ENCODE measurements at regions not wholly inside any gene's neighbourhood (a gene's known extent, or its start where the extent isn't known, plus 50 kb on each side); places are given as distances from the start of the nearest gene placed in this dataset.

- no peaks in the 10 kb centered on the region for H3K9me3 ChIP-seq
- H3K4me3 ChIP-seq: no peak overlapping the region
- no peaks in the 10 kb centered on the region for H3K36me3 ChIP-seq
- intact Hi-C loops (cut with DNase I): no loop called here
- DNase-seq (no peak), ATAC-seq (no peak)
- H3K27me3 ChIP-seq: peaks cover 0 to 13% (median 0%) of the 10 kb centered on the region in 7 donors
- peaks cover 0 to 12% (median 0%) of the 10 kb centered on the region in 9 donors for H3K4me1 ChIP-seq
- TF ChIP-seq, protein P1, sequence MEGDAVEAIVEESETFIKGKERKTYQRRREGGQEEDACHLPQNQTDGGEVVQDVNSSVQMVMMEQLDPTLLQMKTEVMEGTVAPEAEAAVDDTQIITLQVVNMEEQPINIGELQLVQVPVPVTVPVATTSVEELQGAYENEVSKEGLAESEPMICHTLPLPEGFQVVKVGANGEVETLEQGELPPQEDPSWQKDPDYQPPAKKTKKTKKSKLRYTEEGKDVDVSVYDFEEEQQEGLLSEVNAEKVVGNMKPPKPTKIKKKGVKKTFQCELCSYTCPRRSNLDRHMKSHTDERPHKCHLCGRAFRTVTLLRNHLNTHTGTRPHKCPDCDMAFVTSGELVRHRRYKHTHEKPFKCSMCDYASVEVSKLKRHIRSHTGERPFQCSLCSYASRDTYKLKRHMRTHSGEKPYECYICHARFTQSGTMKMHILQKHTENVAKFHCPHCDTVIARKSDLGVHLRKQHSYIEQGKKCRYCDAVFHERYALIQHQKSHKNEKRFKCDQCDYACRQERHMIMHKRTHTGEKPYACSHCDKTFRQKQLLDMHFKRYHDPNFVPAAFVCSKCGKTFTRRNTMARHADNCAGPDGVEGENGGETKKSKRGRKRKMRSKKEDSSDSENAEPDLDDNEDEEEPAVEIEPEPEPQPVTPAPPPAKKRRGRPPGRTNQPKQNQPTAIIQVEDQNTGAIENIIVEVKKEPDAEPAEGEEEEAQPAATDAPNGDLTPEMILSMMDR (IDR thresholded peaks at IDR 0.05): no peak
- H3K27ac ChIP-seq: no peak overlapping the region
- WGBS, 2 donors: 82 to 85% methylated on average over 11 of the region's 11 CpGs
Observed at GRCh38 chr21:35319684-35320283, 270.7 kb upstream of the RUNX1 start.

DNA sequence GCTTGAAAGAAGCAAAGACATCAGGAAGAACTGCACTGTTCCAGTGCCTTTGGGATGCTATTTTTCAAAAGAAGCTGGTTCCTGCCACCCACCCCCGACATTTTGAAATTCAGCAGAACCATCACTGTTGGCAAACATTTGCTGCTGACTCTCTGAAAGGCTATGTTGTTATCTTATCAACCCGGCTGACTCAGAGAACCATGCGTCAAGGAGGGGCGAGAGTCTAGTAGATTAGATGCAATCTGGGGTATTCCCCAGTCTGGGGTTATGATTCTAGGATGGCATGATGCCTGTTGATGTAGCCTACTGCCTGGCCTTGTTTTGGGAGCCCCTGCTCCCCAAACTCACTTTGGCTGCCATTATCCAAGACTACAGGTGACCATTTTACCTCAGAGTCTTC, 267.8 kb upstream of the RUNX1 start:
- Histone ChIP-seq H3K27ac (no peak overlapping the region), H3K4me3 (no peak overlapping the region), H3K9me3 (no peaks in the 10 kb centered on the region), H3K36me3 (no peaks in the 10 kb centered on the region), H3K4me1 (no peaks in the 10 kb centered on the region), H3K27me3 (peaks cover 0 to 19% (median 0%) of the 10 kb centered on the region in 7 donors)
- ATAC-seq (peak in 2 of 8 donors; percentile 14 to 51), DNase-seq (no peak)
- intact Hi-C loops (cut with DNase I): no loop called here
- TF ChIP-seq, protein P1 (IDR thresholded peaks at IDR 0.05): no peak
- 30 to 37% methylated on average over 4 of the region's 4 CpGs for WGBS, 2 donors

- ATAC-seq (no peak), DNase-seq (no peak)
- Histone ChIP-seq H3K27me3 (peaks cover 0 to 19% (median 0%) of the 10 kb centered on the region in 7 donors), H3K27ac (peak overlapping the region in 1 of 10 donors; percentile 9), H3K4me1 (no peaks in the 10 kb centered on the region), H3K9me3 (no peaks in the 10 kb centered on the region), H3K36me3 (no peaks in the 10 kb centered on the region), H3K4me3 (no peak overlapping the region)
- TF ChIP-seq, protein P1 (IDR thresholded peaks at IDR 0.05): no peak
- intact Hi-C loops (cut with DNase I): no loop called here
Observed at GRCh38 chr21:35316456-35316855, 267.4 kb upstream of the RUNX1 start.

DNA sequence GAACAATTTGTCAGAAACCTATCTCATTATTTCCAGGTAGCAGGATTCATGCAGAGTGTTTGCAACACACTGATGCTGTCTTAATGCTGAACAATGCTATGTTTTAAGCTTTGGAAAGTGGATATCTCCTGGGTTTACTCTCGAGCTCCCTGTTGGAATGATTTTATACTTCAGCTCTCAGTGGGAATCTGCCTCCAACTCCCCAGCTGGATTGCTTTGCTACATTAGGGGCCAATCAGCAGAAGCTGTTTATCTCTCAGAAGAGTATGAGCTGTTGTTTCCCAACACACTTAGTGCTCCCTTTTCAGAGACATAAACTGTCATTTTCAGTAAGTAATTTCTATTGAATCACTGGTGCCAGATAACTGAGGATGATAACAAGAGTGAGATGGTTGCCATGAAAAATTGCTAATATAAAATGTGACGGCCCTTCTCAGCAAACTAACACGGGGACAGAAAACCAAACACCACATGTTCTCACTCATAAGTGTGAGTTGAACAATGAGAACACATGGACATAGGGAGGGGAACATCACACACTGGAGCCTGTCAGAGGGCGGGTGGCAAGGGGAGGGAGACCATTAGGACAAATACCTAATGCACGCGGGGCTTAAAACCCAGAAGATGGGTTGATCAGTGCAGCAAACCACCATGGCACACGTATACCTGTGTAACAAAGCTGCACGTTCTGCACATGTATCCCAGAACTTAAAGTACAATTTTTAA, 265.9 kb upstream of the RUNX1 start:
- no peaks in the 10 kb centered on the region for H3K4me1 ChIP-seq
- DNase-seq: no peak
- H3K9me3 ChIP-seq: no peaks in the 10 kb centered on the region
- ATAC-seq: peak in 2 of 8 donors; percentile 7 to 68
- intact Hi-C loops (cut with DNase I): no loop called here
- H3K27ac ChIP-seq: peak overlapping the region in 2 of 10 donors; percentile 26 to 33
- H3K36me3 ChIP-seq: no peaks in the 10 kb centered on the region
- peaks cover 0 to 19% (median 0%) of the 10 kb centered on the region in 7 donors for H3K27me3 ChIP-seq
- no peak overlapping the region for H3K4me3 ChIP-seq
- WGBS, 2 donors: 63 to 65% methylated on average over 8 of the region's 8 CpGs
- TF ChIP-seq, protein P1 (IDR thresholded peaks at IDR 0.05): no peak

All from heart right ventricle (tissue), 16 donors.